HepG2 (cell line): ENCODE measurements at regions not wholly inside any gene's neighbourhood (a gene's known extent, or its start where the extent isn't known, plus 50 kb on each side); places are given as distances from the start of the nearest gene placed in this dataset.

Experiments
- ATF1 ChIP-seq: IDR thresholded peaks from 2 replicates; pipeline ENCODE4 v1.6.1; 2016; ENCODE audit warnings: mild to moderate bottlenecking, control low read depth
- HOMEZ ChIP-seq: IDR thresholded peaks from 2 replicates; pipeline ENCODE4 v1.6.1; 2016; ENCODE audit warnings: low read depth
- SP4 ChIP-seq: sonication (generic); formaldehyde crosslinking; IDR thresholded peaks from 2 replicates; pipeline ENCODE4 v1.8.1; 2023; ENCODE audit warnings: mild to moderate bottlenecking, missing genetic modification reagents
- TBL1XR1 ChIP-seq: fragments of 150-350 bp; IDR thresholded peaks from 2 replicates; pipeline ENCODE4 v1.6.1; 2014; ENCODE audit warnings: borderline replicate concordance, low read length; ENCODE audit not compliant: partially characterized antibody

- no peak for TF ChIP-seq TBL1XR1
- TF ChIP-seq SP4 (CRISPR knock-in tag): no peak
- TF ChIP-seq HOMEZ: no peak
- no peak for TF ChIP-seq ATF1 (CRISPR knock-in tag)
Measured at GRCh38 chr3:69563151-69563550, 176.1 kb upstream of the MITF start.
